MM.1S (cell line): ENCODE measurements at regions not wholly inside any gene's neighbourhood (a gene's known extent, or its start where the extent isn't known, plus 50 kb on each side); places are given as distances from the start of the nearest gene placed in this dataset.

Experiments used
- DNase-seq: peaks from one replicate; pipeline ENCODE4 v3.0.0-alpha.2; 2015
- H2AFZ ChIP-seq: fragments of 300-600 bp; sonication (generic); 2 replicates; pipeline ENCODE4 v1.6.0; 2016; ENCODE audit warnings: antibody characterized with exemption, low read length
- H3F3A ChIP-seq: fragments of 300-600 bp; sonication (generic); 2 replicates; pipeline ENCODE4 v1.6.1; 2016; ENCODE audit warnings: mild to moderate bottlenecking, antibody characterized with exemption, low read length, moderate library complexity, mixed read lengths; ENCODE audit not compliant: insufficient read depth
- H3K27ac ChIP-seq: fragments of 300-600 bp; sonication (generic); 2 replicates; pipeline ENCODE4 v1.5.1; 2016; ENCODE audit warnings: mild to moderate bottlenecking, low read length
- H3K27me3 ChIP-seq: fragments of 300-600 bp; sonication (generic); replicated peaks from 2 replicates; pipeline ENCODE4 v1.6.0; 2016; ENCODE audit warnings: low read length; ENCODE audit not compliant: insufficient read depth
- H3K36me3 ChIP-seq: fragments of 300-600 bp; sonication (generic); replicated peaks from 2 replicates; pipeline ENCODE4 v1.6.1; 2016; ENCODE audit warnings: mild to moderate bottlenecking, low read length, mixed read lengths; ENCODE audit not compliant: insufficient read depth
- H3K4me1 ChIP-seq: fragments of 300-600 bp; sonication (generic); 2 replicates; pipeline ENCODE4 v1.6.1; 2016; ENCODE audit warnings: low read length, mixed read lengths
- H3K4me2 ChIP-seq: fragments of 300-600 bp; sonication (generic); 2 replicates; pipeline ENCODE4 v1.6.0; 2016; ENCODE audit warnings: low read depth, low read length
- H3K4me3 ChIP-seq: fragments of 300-600 bp; sonication (generic); 2 replicates; pipeline ENCODE4 v1.5.1; 2016; ENCODE audit warnings: low read length, mixed read lengths
- H3K79me2 ChIP-seq: fragments of 300-600 bp; sonication (generic); 2 replicates; pipeline ENCODE4 v1.6.1; 2016; ENCODE audit warnings: mixed run types, low read length, mixed read lengths
- H3K9ac ChIP-seq: fragments of 300-600 bp; sonication (generic); 2 replicates; pipeline ENCODE4 v1.6.1; 2016; ENCODE audit warnings: low read length, mixed read lengths
- H3K9me2 ChIP-seq: fragments of 300-600 bp; sonication (generic); replicated peaks from 2 replicates; pipeline ENCODE4 v1.6.1; 2016; ENCODE audit warnings: mild to moderate bottlenecking, low read length, mixed read lengths; ENCODE audit not compliant: insufficient read depth
- H3K9me3 ChIP-seq: fragments of 300-600 bp; sonication (generic); replicated peaks from 2 replicates; pipeline ENCODE4 v1.6.1; 2016; ENCODE audit warnings: mild to moderate bottlenecking, low read length, mixed read lengths; ENCODE audit not compliant: insufficient read depth
- H4K20me1 ChIP-seq: fragments of 300-600 bp; sonication (generic); 2 replicates; pipeline ENCODE4 v1.6.1; 2016; ENCODE audit warnings: mild to moderate bottlenecking, low read length, moderate library complexity, mixed read lengths; ENCODE audit not compliant: insufficient read depth
- EZH2 ChIP-seq: fragments of 300-600 bp; sonication (generic); optimal IDR thresholded peaks from 2 replicates; pipeline ENCODE3; 2017; ENCODE audit warnings: low read depth, mild to moderate bottlenecking, antibody characterized with exemption, low read length, mixed read lengths
- EZH2phosphoT487 ChIP-seq: fragments of 300-600 bp; sonication (generic); IDR thresholded peaks from 2 replicates; pipeline ENCODE4 v1.6.1; 2018; ENCODE audit warnings: antibody characterized with exemption, low read length
- TF ChIP-seq, protein P1 (sequence below): fragments of 300-600 bp; sonication (generic); IDR thresholded peaks from 2 replicates; pipeline ENCODE4 v1.5.1; 2016; ENCODE audit warnings: antibody characterized with exemption, low read length, mixed read lengths

DNA sequence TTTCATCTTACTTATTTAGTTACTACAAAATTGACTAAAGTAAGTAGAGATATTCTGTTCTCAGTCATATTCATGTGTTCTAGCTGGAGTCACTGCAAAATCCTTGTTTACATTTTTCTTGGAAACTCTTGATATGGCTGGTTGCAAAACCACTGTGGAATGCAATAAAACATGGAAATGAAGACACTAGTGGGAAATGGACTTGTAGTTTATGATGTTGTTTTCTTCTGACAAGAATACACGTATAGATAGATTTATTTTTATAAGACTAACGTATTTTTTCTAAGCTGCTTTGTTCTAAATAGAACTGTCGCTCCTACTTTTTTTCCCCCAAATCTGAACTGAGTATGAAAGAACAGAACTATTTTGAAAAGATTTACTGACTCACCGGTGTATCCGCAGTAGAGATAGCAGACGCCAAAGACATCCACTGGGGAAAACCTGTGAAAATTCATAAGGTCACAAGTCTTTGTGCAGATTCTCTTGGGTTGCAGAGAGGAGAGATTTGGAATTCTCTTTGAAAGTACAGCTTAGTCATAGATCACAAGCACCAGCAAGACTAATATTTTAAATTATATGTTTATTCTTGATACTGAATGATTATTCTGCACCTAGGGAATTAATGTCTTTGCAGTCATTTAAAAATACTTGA lies 119.6 kb upstream of the TAF11L2 start:
- Histone ChIP-seq H3K4me1 (no peaks in the 10 kb centered on the region), H2AFZ (no peak overlapping the region), H3K9me3 (no peaks in the 10 kb centered on the region), H3K9ac (no peak overlapping the region), H3K4me3 (no peak overlapping the region), H3K9me2 (no peaks in the 10 kb centered on the region), H4K20me1 (no peaks in the 10 kb centered on the region), H3K27ac (no peak overlapping the region), H3K27me3 (no peaks in the 10 kb centered on the region), H3F3A (no peaks in the 10 kb centered on the region), H3K36me3 (no peaks in the 10 kb centered on the region), H3K4me2 (no peak overlapping the region), H3K79me2 (no peaks in the 10 kb centered on the region)
- TF ChIP-seq EZH2phosphoT487 (no peak), EZH2 (no peak)
- TF ChIP-seq, protein P1, sequence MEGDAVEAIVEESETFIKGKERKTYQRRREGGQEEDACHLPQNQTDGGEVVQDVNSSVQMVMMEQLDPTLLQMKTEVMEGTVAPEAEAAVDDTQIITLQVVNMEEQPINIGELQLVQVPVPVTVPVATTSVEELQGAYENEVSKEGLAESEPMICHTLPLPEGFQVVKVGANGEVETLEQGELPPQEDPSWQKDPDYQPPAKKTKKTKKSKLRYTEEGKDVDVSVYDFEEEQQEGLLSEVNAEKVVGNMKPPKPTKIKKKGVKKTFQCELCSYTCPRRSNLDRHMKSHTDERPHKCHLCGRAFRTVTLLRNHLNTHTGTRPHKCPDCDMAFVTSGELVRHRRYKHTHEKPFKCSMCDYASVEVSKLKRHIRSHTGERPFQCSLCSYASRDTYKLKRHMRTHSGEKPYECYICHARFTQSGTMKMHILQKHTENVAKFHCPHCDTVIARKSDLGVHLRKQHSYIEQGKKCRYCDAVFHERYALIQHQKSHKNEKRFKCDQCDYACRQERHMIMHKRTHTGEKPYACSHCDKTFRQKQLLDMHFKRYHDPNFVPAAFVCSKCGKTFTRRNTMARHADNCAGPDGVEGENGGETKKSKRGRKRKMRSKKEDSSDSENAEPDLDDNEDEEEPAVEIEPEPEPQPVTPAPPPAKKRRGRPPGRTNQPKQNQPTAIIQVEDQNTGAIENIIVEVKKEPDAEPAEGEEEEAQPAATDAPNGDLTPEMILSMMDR, result no peak
- DNase-seq, result no peak

DNA sequence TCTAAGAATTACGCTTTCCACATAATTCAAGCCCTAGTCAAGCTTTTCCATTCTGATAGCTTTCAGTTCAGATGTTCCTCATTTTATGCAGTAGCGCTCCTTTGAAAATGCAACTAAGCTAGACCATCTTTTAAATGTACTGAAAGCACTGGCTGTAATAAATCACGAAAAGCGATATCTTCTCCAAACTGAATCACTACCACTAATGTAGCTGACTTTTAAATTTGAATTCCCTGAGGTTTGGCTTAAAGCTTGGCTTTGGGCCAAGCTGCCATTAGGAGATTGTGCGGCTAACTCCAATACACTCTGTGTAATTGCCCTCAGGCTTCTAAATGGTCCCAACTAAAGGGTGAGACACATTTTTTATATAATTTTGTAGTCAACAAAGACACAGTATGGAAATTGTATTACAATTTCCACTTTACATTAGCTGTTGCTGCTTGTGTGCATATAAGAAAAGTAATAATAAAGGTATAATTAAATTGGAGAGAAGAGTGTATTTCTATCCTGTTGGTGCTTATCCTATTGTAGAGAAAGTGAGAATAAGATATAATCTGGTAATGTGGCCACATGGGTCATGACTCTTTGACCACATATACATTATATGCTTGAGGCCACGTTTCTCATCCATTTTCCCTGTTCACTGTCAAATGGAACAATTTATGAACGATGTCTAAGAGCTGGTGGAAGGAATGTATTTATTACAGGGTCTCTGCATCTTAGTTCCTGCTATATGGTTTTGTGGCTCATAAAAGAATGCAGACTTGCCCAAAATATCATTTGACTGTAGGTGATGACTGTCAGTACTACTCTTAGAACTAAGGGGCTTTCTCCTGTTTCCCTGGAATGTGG lies 118.7 kb upstream of the TAF11L2 start:
- Histone ChIP-seq H3K4me2 (no peak overlapping the region), H3K4me1 (no peaks in the 10 kb centered on the region), H3K79me2 (no peaks in the 10 kb centered on the region), H3K27ac (no peak overlapping the region), H3K36me3 (no peaks in the 10 kb centered on the region), H3F3A (no peaks in the 10 kb centered on the region), H3K4me3 (no peak overlapping the region), H3K27me3 (no peaks in the 10 kb centered on the region), H4K20me1 (no peaks in the 10 kb centered on the region), H2AFZ (no peak overlapping the region), H3K9me2 (no peaks in the 10 kb centered on the region), H3K9me3 (no peaks in the 10 kb centered on the region), H3K9ac (no peak overlapping the region)
- no peak for DNase-seq
- TF ChIP-seq, protein P1, result no peak
- TF ChIP-seq EZH2phosphoT487 (no peak), EZH2 (no peak)

DNA sequence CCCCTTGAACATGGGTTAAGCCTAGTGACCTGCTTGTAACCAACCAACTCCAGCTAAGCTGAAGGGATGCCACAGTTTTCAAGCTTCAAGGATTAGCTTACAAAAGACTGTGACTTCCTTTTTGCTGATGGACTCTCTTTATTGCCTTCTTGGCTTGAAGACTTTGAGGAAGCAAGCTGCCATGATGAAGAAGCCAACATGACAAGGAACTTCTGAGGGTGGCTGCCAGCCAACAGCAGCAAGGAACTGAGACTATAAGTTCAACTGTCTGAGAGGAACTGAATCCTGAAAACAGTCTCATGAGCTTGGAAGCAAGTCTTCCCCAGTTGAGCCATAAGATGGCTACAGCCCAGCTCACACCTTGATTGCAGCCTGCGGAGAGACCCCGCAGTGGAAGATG lies 116.1 kb upstream of the TAF11L2 start:
- TF ChIP-seq EZH2phosphoT487 (no peak), EZH2 (no peak)
- TF ChIP-seq, protein P1, result no peak
- H3K9ac ChIP-seq, result no peak overlapping the region
- H3K36me3 ChIP-seq, result no peaks in the 10 kb centered on the region
- no peaks in the 10 kb centered on the region for H3K9me2 ChIP-seq
- H3K9me3 ChIP-seq, result no peaks in the 10 kb centered on the region
- H3K27ac ChIP-seq, result no peak overlapping the region
- H3K27me3 ChIP-seq, result no peaks in the 10 kb centered on the region
- no peaks in the 10 kb centered on the region for H3K4me1 ChIP-seq
- H3K79me2 ChIP-seq, result no peaks in the 10 kb centered on the region
- H4K20me1 ChIP-seq, result no peaks in the 10 kb centered on the region
- no peak overlapping the region for H2AFZ ChIP-seq
- H3F3A ChIP-seq, result no peaks in the 10 kb centered on the region
- no peak overlapping the region for H3K4me2 ChIP-seq
- H3K4me3 ChIP-seq, result no peak overlapping the region
- DNase-seq, result no peak
